SHP77 (cell line): ENCODE measurements at regions not wholly inside any gene's neighbourhood (a gene's known extent, or its start where the extent isn't known, plus 50 kb on each side); places are given as distances from the start of the nearest gene placed in this dataset.
"Not testable (repeated sequence)": the region's sequence is repeated elsewhere in the genome, so short reads cannot be mapped to it uniquely, and the experiment has no call there.

Source experiments
- DNase-seq, 2 experiments: peaks; one replicate each; lab custom pipeline; 2025; lab: John Stamatoyannopoulos, UW

- DNase-seq: not testable (repeated sequence)
These were observed 280.9 kb downstream of the PYDC2 start for GRCh38 chr3:191741847-191742350.

DNA sequence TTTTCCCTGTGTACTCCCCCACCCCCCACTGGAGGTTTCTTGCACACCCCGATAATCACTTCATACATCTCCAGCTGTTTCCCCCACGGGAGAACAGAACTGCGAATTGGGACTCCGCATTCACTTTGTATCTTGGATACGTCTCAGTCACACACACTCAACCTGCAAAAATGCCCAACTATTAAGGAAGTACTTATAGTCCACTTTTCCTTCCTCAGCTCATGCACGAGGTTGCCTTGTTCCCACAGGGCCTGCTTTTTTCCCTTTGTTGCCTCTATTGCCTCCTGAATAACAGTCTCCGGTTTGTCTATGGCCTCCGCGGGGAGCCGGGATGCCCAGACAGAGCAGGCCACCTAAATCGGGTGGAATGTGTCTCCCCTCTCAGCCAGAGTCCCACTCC is 282.3 kb downstream of the PYDC2 start:
- no peak for DNase-seq

GRCh38 chr3:191750618-191751017 is 289.7 kb downstream of the PYDC2 start:
- DNase-seq: no peak

- DNase-seq: no peak
These were observed 292.2 kb downstream of the PYDC2 start for GRCh38 chr3:191753196-191753595.

DNA sequence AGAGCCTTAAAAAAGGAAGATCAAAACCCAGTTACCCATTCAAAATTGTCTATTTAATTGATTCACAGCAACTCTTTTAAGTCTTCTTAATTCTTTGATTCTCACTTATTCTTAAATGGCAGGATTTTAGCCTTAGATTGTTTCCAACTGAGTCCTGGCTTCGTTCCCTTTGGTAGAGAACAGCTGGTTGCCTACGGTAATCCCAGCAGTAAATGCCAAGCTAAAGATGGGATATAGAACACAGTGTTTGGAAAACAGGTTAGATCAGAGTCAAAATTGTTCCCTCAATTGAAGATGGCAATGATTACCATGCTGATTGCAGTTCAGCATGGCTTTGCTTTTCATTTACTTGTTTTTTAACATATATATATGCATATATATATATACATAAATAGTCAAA is 300.9 kb downstream of the PYDC2 start:
- DNase-seq: no peak

GRCh38 chr3:191762323-191762960 is 301.5 kb downstream of the PYDC2 start:
- DNase-seq: no peak

- no peak for DNase-seq
These were observed 307.5 kb downstream of the PYDC2 start for GRCh38 chr3:191768421-191768820.

DNA sequence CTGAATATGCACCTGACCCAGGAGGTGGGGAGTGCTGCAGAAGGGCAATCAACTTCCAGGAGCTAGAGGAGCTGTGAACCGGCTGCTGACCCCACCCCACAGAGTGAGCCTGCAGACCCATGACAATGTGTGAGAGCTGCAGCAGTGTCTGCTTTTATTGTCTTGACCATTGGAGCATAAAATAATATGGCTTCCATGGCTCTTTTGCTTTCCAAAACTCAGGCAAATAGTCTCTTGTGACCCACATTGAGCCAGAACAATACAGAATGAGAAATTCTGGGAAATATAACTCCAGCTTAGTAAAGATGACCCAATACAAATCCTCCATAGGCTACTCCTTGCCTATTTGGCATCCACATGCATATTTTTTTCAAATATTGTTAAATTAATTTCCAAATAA is 309.6 kb downstream of the PYDC2 start:
- DNase-seq: no peak

DNA sequence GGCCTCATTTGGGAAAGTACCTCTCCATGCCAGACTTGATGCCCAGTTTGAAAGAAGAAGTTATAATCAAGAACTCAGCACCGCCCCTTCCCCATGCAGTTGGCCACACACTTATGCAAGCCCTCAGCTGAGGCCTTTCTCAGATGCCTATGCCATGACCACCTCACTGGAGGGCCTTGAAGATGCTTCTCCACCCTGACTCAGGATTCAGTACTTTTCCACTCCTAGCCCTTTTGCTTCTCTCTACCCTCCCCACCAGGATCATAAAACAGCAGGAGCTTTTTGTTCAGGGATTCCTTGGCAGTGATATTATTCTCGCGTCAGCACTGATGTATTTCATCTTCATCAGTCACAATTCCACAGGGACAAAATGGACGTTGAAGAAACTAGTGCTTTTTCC is 313.5 kb downstream of the PYDC2 start:
- no peak for DNase-seq

GRCh38 chr3:191775451-191776233 is 314.7 kb downstream of the PYDC2 start:
- DNase-seq: no peak

DNA sequence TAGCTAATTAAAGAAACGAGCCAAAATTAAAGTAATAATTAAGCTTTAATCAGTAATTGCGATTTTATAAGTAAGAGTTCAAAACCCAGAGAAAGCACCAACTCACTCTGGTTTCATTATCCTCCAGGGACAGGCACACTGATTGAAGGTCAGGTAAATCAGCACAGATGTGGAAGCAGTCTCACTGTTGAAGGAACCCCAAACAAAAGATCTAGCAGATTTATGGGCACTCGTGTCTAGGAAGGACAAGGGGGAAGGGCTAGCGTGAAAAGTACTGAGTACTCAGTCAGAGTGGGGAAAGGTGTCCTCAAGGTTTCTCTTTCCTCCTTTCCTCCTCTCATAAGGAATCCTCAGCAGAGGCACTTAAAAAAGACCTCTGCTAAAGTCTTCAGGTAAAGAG is 320.1 kb downstream of the PYDC2 start:
- DNase-seq: no peak

DNA sequence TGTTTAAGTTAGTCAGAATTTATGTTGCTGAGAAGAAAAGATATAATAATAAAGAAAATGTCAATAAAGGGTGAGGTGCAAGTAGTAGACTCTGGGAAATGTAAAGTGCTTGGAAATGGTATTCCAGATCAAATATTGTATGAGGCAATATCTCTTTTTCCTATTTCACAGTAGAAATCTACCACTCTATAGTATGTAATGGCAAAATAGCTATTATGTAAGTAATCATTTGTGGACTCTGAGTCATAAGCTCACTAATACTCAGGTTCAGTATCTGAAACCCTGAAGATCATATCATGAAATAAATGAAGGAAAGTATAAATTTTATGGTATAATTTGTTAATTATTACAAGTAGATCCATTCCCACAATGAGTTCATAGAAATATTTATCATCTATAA is 322.1 kb downstream of the PYDC2 start:
- no peak for DNase-seq

- no peak for DNase-seq
These were observed 330.0 kb downstream of the PYDC2 start for GRCh38 chr3:191790934-191791333.

DNA sequence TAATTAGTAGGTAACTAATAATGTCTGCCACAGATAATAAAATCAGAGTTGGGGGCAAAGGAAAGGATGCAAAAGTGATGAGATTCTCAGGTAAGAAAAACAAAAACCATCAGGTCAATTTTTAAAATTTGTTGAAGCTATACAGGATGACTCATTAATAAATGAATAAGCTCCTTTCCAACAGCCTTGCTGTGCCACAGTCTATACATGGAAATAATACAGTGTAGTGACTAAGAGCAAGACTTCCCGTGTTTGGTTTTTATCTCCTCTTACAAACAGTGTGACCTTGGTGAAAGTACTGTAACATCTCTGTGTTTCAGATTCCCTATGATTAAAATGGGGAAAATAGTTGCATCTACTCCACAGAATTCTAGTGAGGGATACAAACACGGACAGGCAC is 331.6 kb downstream of the PYDC2 start:
- no peak for DNase-seq

GRCh38 chr3:191795196-191795595 is 334.2 kb downstream of the PYDC2 start:
- no peak for DNase-seq

DNA sequence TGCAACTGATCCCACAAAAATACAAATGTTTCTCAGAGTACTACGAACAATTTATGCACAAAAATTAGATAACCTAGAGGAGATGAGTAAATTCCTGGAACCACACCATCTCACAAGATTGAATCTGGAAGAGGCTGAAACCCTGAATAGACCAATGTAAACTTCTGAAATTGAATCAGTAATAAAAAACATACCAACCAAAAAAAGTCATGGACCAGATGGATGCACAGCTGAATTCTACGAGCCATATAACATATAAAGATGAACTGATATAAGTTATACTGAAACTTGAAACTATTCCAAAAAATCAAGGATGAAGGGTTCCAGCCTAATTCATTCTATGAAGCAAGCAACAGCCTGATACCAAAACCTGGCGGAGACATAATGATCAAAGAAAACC is 336.3 kb downstream of the PYDC2 start:
- no peak for DNase-seq

- DNase-seq: no peak
These were observed 341.7 kb downstream of the PYDC2 start for GRCh38 chr3:191802671-191803070.

- DNase-seq: no peak
These were observed 344.0 kb downstream of the PYDC2 start for GRCh38 chr3:191804935-191805334.

- no peak for DNase-seq
These were observed 347.1 kb downstream of the PYDC2 start for GRCh38 chr3:191808073-191808472.

DNA sequence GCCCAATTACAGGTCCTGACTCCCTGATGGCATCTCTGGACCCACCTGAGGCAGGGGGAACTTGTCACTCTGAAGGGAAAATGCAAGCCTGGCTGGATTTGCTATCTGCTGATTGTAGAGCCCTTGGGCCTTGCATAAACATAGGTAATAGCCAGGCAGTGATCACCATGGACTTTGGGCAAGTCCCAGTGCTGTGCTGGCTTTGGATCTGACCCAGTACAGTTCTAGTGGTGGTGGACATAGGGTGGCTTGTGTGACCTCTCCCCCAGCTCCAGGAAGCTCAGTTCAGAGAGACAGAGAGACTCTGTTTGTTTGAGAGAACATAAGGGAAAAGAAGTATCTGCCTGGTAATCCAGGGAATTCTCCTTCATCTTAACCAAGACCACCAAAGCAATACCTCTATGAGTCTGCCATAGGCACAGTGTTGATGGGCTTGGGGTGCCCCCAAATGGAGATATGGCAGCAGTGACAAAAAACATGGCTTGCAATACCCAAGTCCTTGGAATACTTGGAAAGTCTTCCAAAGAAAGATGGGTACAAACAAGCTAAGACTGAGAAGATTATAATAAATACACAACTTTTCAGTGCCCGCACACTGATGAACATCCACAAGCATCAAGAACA is 348.5 kb downstream of the PYDC2 start:
- DNase-seq: no peak

DNA sequence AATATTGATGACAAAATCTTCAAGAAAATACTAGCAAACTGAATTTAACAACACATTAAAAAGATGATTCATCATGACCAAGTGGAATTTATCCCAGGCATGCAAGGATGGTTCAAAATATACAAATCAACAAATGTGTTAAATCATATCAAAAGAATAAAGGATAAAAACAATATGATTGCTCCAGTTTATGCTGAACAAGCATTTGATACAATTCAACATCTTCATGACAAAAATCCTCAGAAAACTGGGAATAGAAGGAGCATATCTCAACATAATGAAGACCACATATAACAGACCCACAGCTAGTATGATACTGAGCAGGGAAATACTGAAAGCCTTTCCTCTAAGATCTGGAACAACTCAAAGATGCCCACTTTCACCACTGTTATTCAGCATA is 352.3 kb downstream of the PYDC2 start:
- DNase-seq: no peak

DNA sequence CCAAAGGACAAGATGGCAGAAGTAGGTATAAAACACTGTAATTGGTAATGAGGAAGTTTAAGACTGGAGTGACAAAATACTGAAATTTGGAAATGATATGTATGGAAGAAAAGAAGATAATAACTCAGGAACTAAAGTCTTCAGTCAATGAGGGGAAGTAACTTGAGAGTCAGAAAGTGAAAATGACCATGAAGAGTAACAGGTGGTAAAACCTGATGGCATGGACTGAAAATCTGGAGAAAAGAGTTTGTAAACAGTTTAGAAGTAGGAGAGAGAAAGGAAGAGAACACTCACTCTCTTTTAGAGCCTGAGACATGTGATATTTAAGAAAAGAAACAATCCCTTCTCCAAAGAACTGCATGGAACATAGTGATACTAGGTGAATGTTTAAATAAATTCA is 387.9 kb downstream of the PYDC2 start:
- no peak for DNase-seq

DNA sequence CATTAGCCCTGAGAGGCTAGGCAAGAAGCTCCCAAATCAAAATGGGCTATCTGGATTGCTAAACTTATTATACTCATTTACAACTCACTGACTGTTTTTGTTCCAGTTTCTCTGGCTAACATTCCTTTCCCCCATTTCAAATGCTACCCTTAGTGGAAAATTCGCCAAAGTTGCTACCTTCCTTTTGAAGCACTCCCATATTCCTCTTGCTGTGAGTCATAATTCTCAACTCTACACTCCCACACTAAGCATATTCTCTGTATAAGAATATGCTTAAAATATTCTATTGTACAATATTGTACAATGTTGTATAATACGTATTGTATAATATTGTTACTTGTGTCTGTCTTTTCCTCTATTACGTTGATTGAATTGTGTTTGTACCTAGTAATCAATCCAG is 398.6 kb downstream of the PYDC2 start:
- no peak for DNase-seq
